Stimulated activated CD4-positive, alpha-beta T cell treated with anti-CD3 and anti-CD28 coated beads, Interleukin-2, amount 100 ng/mL, for 24 hours (primary cell): ENCODE measurements at regions not wholly inside any gene's neighbourhood (a gene's known extent, or its start where the extent isn't known, plus 50 kb on each side); places are given as distances from the start of the nearest gene placed in this dataset.

Source experiments
- DNase-seq, 2 donors: peaks; one replicate each; pipeline ENCODE4 v3.0.0-alpha.2; 2020

DNA sequence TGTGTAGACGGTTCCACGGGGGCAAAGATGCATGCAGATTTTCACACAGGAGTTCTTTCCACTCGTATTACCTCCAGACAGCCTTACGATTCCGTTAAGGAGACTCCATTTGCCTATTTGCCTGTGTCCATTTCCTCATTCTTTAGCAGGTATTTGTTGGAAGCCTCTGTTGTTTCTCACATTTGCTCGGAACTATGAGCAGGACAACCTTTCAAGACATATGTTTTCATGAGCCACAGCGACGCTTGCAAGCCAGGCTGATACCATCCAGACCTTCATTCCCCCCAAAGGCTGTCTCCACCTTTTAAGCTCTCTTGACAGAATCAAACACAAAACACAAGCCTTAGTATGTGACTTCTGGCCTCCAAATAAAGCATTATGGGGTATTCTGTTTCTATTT lies 57.6 kb upstream of the NEDD9 start:
- DNase-seq, result no peak

- no peak for DNase-seq
These were observed 55.6 kb upstream of the NEDD9 start for GRCh38 chr6:11288065-11288464.

GRCh38 chr6:11284996-11285395 lies 52.5 kb upstream of the NEDD9 start:
- DNase-seq, result no peak

- DNase-seq, result no peak
These were observed 51.2 kb upstream of the NEDD9 start for GRCh38 chr6:11283629-11284028.

GRCh38 chr6:11282875-11283274 lies 50.4 kb upstream of the NEDD9 start:
- no peak for DNase-seq
